ENCODE measurements at regions not wholly inside any gene's neighbourhood (a gene's known extent, or its start where the extent isn't known, plus 50 kb on each side); places are given as distances from the start of the nearest gene placed in this dataset.

DNA sequence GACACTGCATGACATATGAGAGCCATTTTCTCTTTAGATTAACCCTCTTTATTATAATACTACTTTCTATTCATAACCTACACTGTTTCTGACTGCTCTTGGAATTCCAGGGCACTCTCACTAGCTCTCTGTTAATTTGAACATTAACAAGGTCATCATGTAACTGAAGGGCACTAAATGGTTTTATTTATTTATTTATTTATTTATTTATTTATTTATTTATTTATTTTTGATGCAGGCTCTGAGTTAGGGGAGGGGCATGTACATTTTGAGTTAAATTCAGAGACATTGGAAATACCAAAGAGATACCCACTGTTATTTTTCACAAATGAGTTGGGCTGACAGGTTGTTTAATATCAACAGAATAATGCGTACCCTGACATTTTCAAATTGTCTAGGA lies 1038.7 kb upstream of the NRXN1 start:
- ATAC-seq, result no peak
- intact Hi-C loops (cut with DNase I), result no loop called here
- DNase-seq, result no peak

DNA sequence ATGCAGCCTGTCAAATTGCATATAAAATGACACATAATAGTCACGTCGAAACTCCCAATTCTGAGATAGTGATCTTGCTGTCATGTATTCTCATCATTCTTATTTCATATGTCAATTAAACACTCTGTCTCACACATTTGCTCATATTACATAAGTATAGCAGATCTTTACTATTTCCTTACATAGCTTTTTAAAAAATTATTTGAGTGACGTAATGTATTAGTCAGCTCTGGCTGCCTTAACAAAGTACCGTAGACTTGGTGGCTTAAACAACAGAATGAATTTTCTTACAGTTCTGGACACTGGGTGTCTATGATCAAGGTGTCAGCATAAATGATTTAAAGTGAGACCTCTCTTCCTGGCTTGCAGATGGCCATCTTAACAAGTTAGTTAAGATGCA lies 1032.3 kb upstream of the NRXN1 start:
- Histone ChIP-seq H3K9me3 (no peaks in the 10 kb centered on the region), H3K27me3 (no peaks in the 10 kb centered on the region), H3K27ac (no peak overlapping the region), H3K4me1 (no peaks in the 10 kb centered on the region), H3K4me3 (no peak overlapping the region), H3K36me3 (no peaks in the 10 kb centered on the region)
- no peak for DNase-seq
- ATAC-seq, result no peak
- intact Hi-C loops (cut with DNase I), result no loop called here
- TF ChIP-seq, protein P1, sequence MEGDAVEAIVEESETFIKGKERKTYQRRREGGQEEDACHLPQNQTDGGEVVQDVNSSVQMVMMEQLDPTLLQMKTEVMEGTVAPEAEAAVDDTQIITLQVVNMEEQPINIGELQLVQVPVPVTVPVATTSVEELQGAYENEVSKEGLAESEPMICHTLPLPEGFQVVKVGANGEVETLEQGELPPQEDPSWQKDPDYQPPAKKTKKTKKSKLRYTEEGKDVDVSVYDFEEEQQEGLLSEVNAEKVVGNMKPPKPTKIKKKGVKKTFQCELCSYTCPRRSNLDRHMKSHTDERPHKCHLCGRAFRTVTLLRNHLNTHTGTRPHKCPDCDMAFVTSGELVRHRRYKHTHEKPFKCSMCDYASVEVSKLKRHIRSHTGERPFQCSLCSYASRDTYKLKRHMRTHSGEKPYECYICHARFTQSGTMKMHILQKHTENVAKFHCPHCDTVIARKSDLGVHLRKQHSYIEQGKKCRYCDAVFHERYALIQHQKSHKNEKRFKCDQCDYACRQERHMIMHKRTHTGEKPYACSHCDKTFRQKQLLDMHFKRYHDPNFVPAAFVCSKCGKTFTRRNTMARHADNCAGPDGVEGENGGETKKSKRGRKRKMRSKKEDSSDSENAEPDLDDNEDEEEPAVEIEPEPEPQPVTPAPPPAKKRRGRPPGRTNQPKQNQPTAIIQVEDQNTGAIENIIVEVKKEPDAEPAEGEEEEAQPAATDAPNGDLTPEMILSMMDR (IDR thresholded peaks at IDR 0.05), result no peak

More for the DNA sequence above, 1038.7 kb upstream of the NRXN1 start:
- no peaks in the 10 kb centered on the region for H3K36me3 ChIP-seq
- H3K4me3 ChIP-seq, result no peak overlapping the region
- no peaks in the 10 kb centered on the region for H3K4me1 ChIP-seq
- no peak overlapping the region for H3K27ac ChIP-seq
- H3K27me3 ChIP-seq, result no peaks in the 10 kb centered on the region
- no peaks in the 10 kb centered on the region for H3K9me3 ChIP-seq
- TF ChIP-seq, protein P1 (IDR thresholded peaks at IDR 0.05), result no peak

DNA sequence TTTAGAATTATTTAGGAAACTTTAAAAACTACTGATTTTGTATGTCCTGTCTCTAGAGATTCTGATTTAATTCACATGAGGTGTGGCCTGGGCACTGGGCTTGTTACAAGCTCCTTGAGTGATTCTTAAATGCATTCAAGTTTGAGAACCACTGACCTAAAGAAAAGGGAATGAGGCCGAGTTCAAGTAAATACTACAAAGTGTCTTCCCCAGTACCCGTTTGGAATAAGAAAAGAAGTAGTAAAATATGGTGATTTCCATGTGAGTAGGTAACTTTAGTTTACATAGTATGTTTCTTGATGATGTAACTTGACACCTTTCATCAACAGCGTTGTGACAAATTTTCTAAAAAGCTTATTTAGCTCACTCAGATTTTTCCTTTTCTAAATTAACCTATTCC lies 1022.9 kb upstream of the NRXN1 start:
- H3K36me3 ChIP-seq, result no peaks in the 10 kb centered on the region
- no peak overlapping the region for H3K27ac ChIP-seq
- TF ChIP-seq, protein P1 (IDR thresholded peaks at IDR 0.05), result no peak
- ATAC-seq, result no peak
- H3K27me3 ChIP-seq, result no peaks in the 10 kb centered on the region
- intact Hi-C loops (cut with DNase I), result no loop called here
- H3K9me3 ChIP-seq, result peaks cover 0 to 24% of the 10 kb centered on the region in 2 donors
- DNase-seq, result no peak
- no peaks in the 10 kb centered on the region for H3K4me1 ChIP-seq
- no peak overlapping the region for H3K4me3 ChIP-seq

DNA sequence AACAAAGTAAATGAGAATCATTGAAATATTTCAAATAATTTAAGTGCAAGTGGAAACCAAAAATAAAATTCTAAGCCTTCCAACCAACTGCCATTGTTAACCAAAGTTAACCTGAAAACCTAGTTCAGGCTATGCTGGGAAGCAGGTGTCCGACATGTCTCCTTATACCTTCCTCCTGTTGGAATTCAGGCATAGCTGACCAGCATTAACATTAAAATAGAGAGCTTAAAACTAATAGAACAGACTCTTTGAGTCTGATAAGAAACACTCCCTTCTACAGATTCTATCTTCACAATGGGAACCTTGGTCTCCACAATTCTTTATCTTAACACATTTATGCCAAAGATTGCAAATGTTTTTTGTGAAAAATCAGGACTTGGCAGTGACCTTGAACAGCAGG lies 1004.9 kb upstream of the NRXN1 start:
- no peak overlapping the region for H3K4me3 ChIP-seq
- TF ChIP-seq, protein P1 (IDR thresholded peaks at IDR 0.05), result no peak
- H3K4me1 ChIP-seq, result no peaks in the 10 kb centered on the region
- intact Hi-C loops (cut with DNase I), result no loop called here
- H3K9me3 ChIP-seq, result no peaks in the 10 kb centered on the region
- DNase-seq, result no peak
- no peak for ATAC-seq
- no peaks in the 10 kb centered on the region for H3K27me3 ChIP-seq
- no peaks in the 10 kb centered on the region for H3K36me3 ChIP-seq
- H3K27ac ChIP-seq, result no peak overlapping the region

DNA sequence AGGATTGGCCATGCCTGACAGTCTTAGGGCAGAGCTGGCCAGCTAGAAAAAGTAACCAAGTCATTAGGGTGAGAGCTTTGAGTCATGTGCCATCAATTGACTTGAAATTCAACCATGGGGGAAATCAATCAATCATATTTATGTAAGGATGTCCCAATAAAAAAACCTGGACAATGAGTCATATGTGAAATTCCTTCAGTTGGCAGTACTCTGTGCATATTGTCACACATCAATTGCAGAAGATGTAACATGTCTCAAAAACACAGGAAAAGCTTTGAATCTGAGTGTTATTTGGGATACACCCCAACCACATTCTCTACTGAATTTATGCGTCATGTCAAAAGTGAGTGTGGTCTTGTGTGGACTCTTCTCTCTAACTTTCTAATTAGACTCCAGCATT lies 1004.1 kb upstream of the NRXN1 start:
- no peaks in the 10 kb centered on the region for H3K4me1 ChIP-seq
- no peak for ATAC-seq
- H3K4me3 ChIP-seq, result no peak overlapping the region
- intact Hi-C loops (cut with DNase I), result no loop called here
- DNase-seq, result no peak
- TF ChIP-seq, protein P1 (IDR thresholded peaks at IDR 0.05), result no peak
- no peaks in the 10 kb centered on the region for H3K9me3 ChIP-seq
- H3K27me3 ChIP-seq, result no peaks in the 10 kb centered on the region
- H3K27ac ChIP-seq, result no peak overlapping the region
- H3K36me3 ChIP-seq, result no peaks in the 10 kb centered on the region
